Endothelial cell of umbilical vein (primary cell): ENCODE measurements at regions not wholly inside any gene's neighbourhood (a gene's known extent, or its start where the extent isn't known, plus 50 kb on each side); places are given as distances from the start of the nearest gene placed in this dataset.

Experiments used
- BruUV-seq: library from RNA; stranded (reverse); fragments of 400-500 nt; replicated peaks from 2 replicates; lab custom pipeline; 2021; lab: Mats Ljungman, UMichigan
- CTCF ChIA-PET: fragments of 300-600, 350-600 bp; sonication (Branson Sonifier 250); formaldehyde crosslinking; loops from one replicate; lab custom pipeline; 2021; ENCODE audit warnings: antibody characterized with exemption, inconsistent platforms; lab: Charles Lee
- POLR2A ChIA-PET: fragments of 300-600, 350-600 bp; sonication (Branson Sonifier 250); formaldehyde crosslinking; loops from one replicate; lab custom pipeline; 2021; ENCODE audit warnings: antibody characterized with exemption, inconsistent platforms; lab: Charles Lee
- DNase-seq: peaks from one replicate; pipeline ENCODE4 v3.0.0-alpha.2; 2011; ENCODE audit warnings: low read depth, low spot score
- FAIRE-seq: peaks from 2 replicates; lab custom pipeline; 2011; peaks lifted over from hg19 to GRCh38; lab: Jason Lieb, UNC
- H2AFZ ChIP-seq: 2 replicates; pipeline ENCODE4 v1.6.0; 2012; ENCODE audit warnings: low read depth, low read length, control low read depth, inconsistent platforms
- H3K27ac ChIP-seq: 2 replicates; pipeline ENCODE4 v1.5.1; 2011; ENCODE audit warnings: low read depth, mild to moderate bottlenecking, control low read depth, low read length, moderate library complexity; ENCODE audit not compliant: insufficient read depth
- H3K27me3 ChIP-seq, 2 experiments: 2 replicates each; pipeline versions ENCODE4 v1.6.0 to v1.6.1; 2011; ENCODE audit warnings: low read length in 2 of 2, mixed read lengths in 1 of 2; ENCODE audit not compliant: control insufficient read depth in 2 of 2, insufficient read depth in 2 of 2
- H3K36me3 ChIP-seq, 2 experiments: 2 replicates in 1 of 2; 3 replicates in 1 of 2; pipeline ENCODE4 v1.5.1; 2011; ENCODE audit warnings: low read length in 2 of 2, mild to moderate bottlenecking in 1 of 2, moderate library complexity in 1 of 2; ENCODE audit not compliant: control insufficient read depth in 2 of 2, insufficient read depth in 2 of 2; ENCODE audit errors: extremely low read depth in 1 of 2
- H3K4me1 ChIP-seq: 3 replicates; pipeline ENCODE4 v1.5.1; 2011; ENCODE audit warnings: mild to moderate bottlenecking, low read length; ENCODE audit not compliant: control insufficient read depth, insufficient read depth; ENCODE audit errors: extremely low read depth
- H3K4me2 ChIP-seq: 2 replicates; pipeline ENCODE4 v1.6.1; 2011; ENCODE audit warnings: low read length, control low read depth, mixed read lengths; ENCODE audit not compliant: insufficient read depth
- H3K4me3 ChIP-seq, 3 experiments: fragments of 200-600 bp in 1 of 3; sonication (generic), shearing (Covaris generic) in 1 of 3; replicated peaks in 1 of 3; 2 replicates each; pipeline ENCODE4 v1.5.1; 2011 to 2016; ENCODE audit warnings: control low read depth in 3 of 3, low read length in 3 of 3, mild to moderate bottlenecking in 2 of 3, inconsistent platforms in 1 of 3, low read depth in 1 of 3, moderate library complexity in 1 of 3; ENCODE audit not compliant: insufficient read depth in 1 of 3
- H3K79me2 ChIP-seq: 2 replicates; pipeline ENCODE4 v1.6.0; 2012; ENCODE audit warnings: low read length, inconsistent platforms; ENCODE audit not compliant: control insufficient read depth, insufficient read depth
- H3K9ac ChIP-seq: replicated peaks from 2 replicates; pipeline ENCODE3; 2011; ENCODE audit warnings: low read length, control low read depth; ENCODE audit not compliant: insufficient read depth; ENCODE audit errors: extremely low read depth
- H3K9me1 ChIP-seq: replicated peaks from 3 replicates; pipeline ENCODE4 v1.6.0; 2011; ENCODE audit warnings: mild to moderate bottlenecking, low read length; ENCODE audit not compliant: control insufficient read depth, insufficient read depth; ENCODE audit errors: extremely low read depth
- H3K9me3 ChIP-seq: replicated peaks from 2 replicates; pipeline ENCODE4 v1.5.1; 2012; ENCODE audit warnings: low read length, inconsistent platforms; ENCODE audit not compliant: control insufficient read depth, insufficient read depth
- H4K20me1 ChIP-seq: replicated peaks from 2 replicates; pipeline ENCODE3; 2011; ENCODE audit warnings: mild to moderate bottlenecking, low read length; ENCODE audit not compliant: control insufficient read depth, insufficient read depth; ENCODE audit errors: extremely low read depth
- CTCF ChIP-seq, 2 donors: IDR thresholded peaks; 1 replicate in 1 of 2; 2 replicates in 1 of 2; pipeline ENCODE4 v1.5.1; 2011; ENCODE audit warnings: low read length in 2 of 2, mild to moderate bottlenecking in 2 of 2, moderate library complexity in 2 of 2, control low read depth in 1 of 2, inconsistent platforms in 1 of 2, low read depth in 1 of 2; ENCODE audit not compliant: insufficient read depth in 1 of 2; ENCODE audit errors: extremely low read depth in 1 of 2
- EZH2 ChIP-seq: IDR thresholded peaks from 2 replicates; pipeline ENCODE4 v1.6.1; 2012; ENCODE audit warnings: borderline replicate concordance, low read depth, mild to moderate bottlenecking, moderate library complexity, low read length, inconsistent platforms; ENCODE audit not compliant: severe bottlenecking
- FOS ChIP-seq: IDR thresholded peaks from 2 replicates; pipeline ENCODE4 v1.6.1; 2011; ENCODE audit warnings: mild to moderate bottlenecking, low read length, moderate library complexity, borderline replicate concordance; ENCODE audit not compliant: insufficient read depth
- GATA2 ChIP-seq: IDR thresholded peaks from 2 replicates; pipeline ENCODE4 v1.7.0; 2011; ENCODE audit warnings: low read depth, mild to moderate bottlenecking, moderate library complexity, mixed read lengths, low read length; ENCODE audit not compliant: insufficient read length, insufficient read depth
- JUN ChIP-seq: IDR thresholded peaks from 2 replicates; pipeline ENCODE4 v1.6.1; 2011; ENCODE audit warnings: borderline replicate concordance, low read depth; ENCODE audit not compliant: insufficient read length, insufficient read depth
- MAX ChIP-seq: IDR thresholded peaks from 2 replicates; pipeline ENCODE4 v1.6.1; 2011; ENCODE audit not compliant: insufficient read depth, insufficient read length
- MYC ChIP-seq: IDR thresholded peaks from one replicate; pipeline ENCODE4 v1.6.1; 2011; ENCODE audit warnings: mild to moderate bottlenecking, low read depth, low read length
- POLR2A ChIP-seq: IDR thresholded peaks from 2 replicates; pipeline ENCODE4 v1.6.1; 2012; ENCODE audit warnings: low read depth, mild to moderate bottlenecking, control low read depth, low read length
- POLR2AphosphoS5 ChIP-seq: IDR thresholded peaks from 2 replicates; pipeline ENCODE4 v1.6.1; 2012; ENCODE audit warnings: low read depth, mild to moderate bottlenecking, control low read depth, low read length, moderate library complexity; ENCODE audit not compliant: insufficient read depth
- dilution Hi-C: fragments of 300-500 bp; cut with MboI; formaldehyde crosslinking; loops from one replicate; pipeline ENCODE4 v1.15.0; 2019; ENCODE audit warnings: low sequenced_read_pairs; ENCODE audit not compliant: extremely low pct_ligation_motif_present
- intact Hi-C: fragments of 100-400 bp; cut with micrococcal nuclease; formaldehyde crosslinking; loops from one replicate; pipeline ENCODE4 v1.10.0; 2022

GRCh38 chr21:16005996-16006395 is 276.2 kb downstream of the USP25 start:
- Histone ChIP-seq H3K9me3 (no peaks in the 10 kb centered on the region), H3K4me3 (no peak overlapping the region), H3K4me2 (no peak overlapping the region), H3K79me2 (no peaks in the 10 kb centered on the region), H3K27ac (no peak overlapping the region), H3K9me1 (no peaks in the 10 kb centered on the region), H2AFZ (no peak overlapping the region), H3K27me3 (no peaks in the 10 kb centered on the region), H4K20me1 (no peaks in the 10 kb centered on the region), H3K36me3 (no peaks in the 10 kb centered on the region), H3K9ac (no peak overlapping the region), H3K4me1 (no peaks in the 10 kb centered on the region)
- ChIA-PET CTCF (interaction anchor here (0.6 to 2.6 kb wide), 7 partner anchors 12 to 585 kb away, joined by 3 to 15 read pairs (median 3); no protein-coding TSS in a partner anchor), POLR2A (no interaction called here)
- intact Hi-C loops (no loop called here), dilution Hi-C loops (no loop called here)
- no TSS peak for BruUV-seq
- no peak for FAIRE-seq
- no peak for TF ChIP-seq JUN
- TF ChIP-seq MYC, result no peak
- TF ChIP-seq GATA2, result no peak
- no peak for TF ChIP-seq EZH2
- TF ChIP-seq POLR2AphosphoS5, result no peak
- TF ChIP-seq MAX, result no peak
- no peak for TF ChIP-seq FOS
- no peak for TF ChIP-seq POLR2A
- TF ChIP-seq CTCF (IDR thresholded peaks at IDR 0.05; ENCODE audit: extremely low read depth in 1 of 2, insufficient read depth in 1 of 2, low read depth in 1 of 2, low read length in 2 of 2), result no peak
- no peak for DNase-seq
